Ovary (tissue), 7 donors: ENCODE measurements at regions not wholly inside any gene's neighbourhood (a gene's known extent, or its start where the extent isn't known, plus 50 kb on each side); places are given as distances from the start of the nearest gene placed in this dataset.

Source experiments
- DNase-seq, 5 donors: peaks; one replicate each; pipeline ENCODE4 v3.0.0-alpha.2; 2019 to 2020
- H3K27ac ChIP-seq, 2 donors: fragments of 200-600 bp; one replicate each; pipeline versions ENCODE4 v1.5.1 to v1.8.0; 2019 to 2022
- H3K27me3 ChIP-seq: fragments of 200-600 bp; one replicate; pipeline ENCODE4 v1.8.0; 2022
- H3K36me3 ChIP-seq: fragments of 200-600 bp; sonication (generic); one replicate; pipeline ENCODE4 v1.5.1; 2019
- H3K4me1 ChIP-seq: one replicate; pipeline ENCODE4 v1.8.1; 2013; ENCODE audit warnings: mild to moderate bottlenecking, moderate library complexity; ENCODE audit not compliant: insufficient read depth
- H3K4me3 ChIP-seq: fragments of 200-600 bp; sonication (generic); one replicate; pipeline ENCODE4 v1.5.1; 2017
- H3K9me3 ChIP-seq, 2 donors: fragments of 200-600 bp in 1 of 2; sonication (generic) in 1 of 2; one replicate each; pipeline versions ENCODE4 v1.5.1 to v1.8.1; 2013 to 2019; ENCODE audit warnings: mild to moderate bottlenecking in 1 of 2, moderate library complexity in 1 of 2
- CTCF ChIP-seq, 3 donors: fragments of 450-650 bp in 2 of 3; fragments of 200-600 bp in 1 of 3; IDR thresholded peaks; one replicate each; pipeline versions ENCODE4 v1.5.1 to v1.8.0; 2016 to 2022; ENCODE audit warnings: antibody characterized with exemption in 3 of 3, mild to moderate bottlenecking in 1 of 3
- EP300 ChIP-seq: sonication (generic); formaldehyde crosslinking; IDR thresholded peaks from one replicate; pipeline ENCODE4 v1.6.1; 2017; ENCODE audit warnings: antibody characterized with exemption
- POLR2A ChIP-seq: fragments of 450-650 bp; IDR thresholded peaks from one replicate; pipeline ENCODE4 v1.6.1; 2017; ENCODE audit warnings: antibody characterized with exemption, mild to moderate bottlenecking, moderate library complexity
- WGBS, 3 donors: extraction: QIAGEN DNeasy Blood & Tissue Kit in 1 of 3; methylation state at CpG; one replicate each; pipeline versions ENCODE4 v1.1.5 to v1.1.7; 2013 to 2017; 5-methylcytosine and 5-hydroxymethylcytosine counted together
- intact Hi-C, 4 donors: fragments of 100-400 bp; cut with DNase I; formaldehyde crosslinking; loops; one replicate each; pipeline versions ENCODE4 v1.11.0 to v1.15.1; 2022 to 2023
- donor health status: DM: no; HTN: no; CAD: no; lungs with moderate emphysema.
- donor health status: DM: no; HTN: no; CAD: no.
- donor health status: Bipolar disorder and iron deficiency.
- donor health status: DM: no; HTN: no; CAD: no.
- donor health status: DM: yes; HTN: yes; CAD: no.

GRCh38 chr16:51404386-51404785 lies 253.3 kb upstream of the SALL1 start:
- 84 to 92% (median 86%) methylated on average over 1 of the region's 1 CpG for WGBS, 3 donors
- intact Hi-C loops: no loop called here

GRCh38 chr16:51402785-51403184 lies 251.7 kb upstream of the SALL1 start:
- 2 to 15% (median 10%) methylated on average over 3 of the region's 3 CpGs for WGBS, 3 donors
- DNase-seq: peak in 1 of 5 donors; percentile 50
- no peaks in the 10 kb centered on the region for H3K36me3 ChIP-seq
- H3K27me3 ChIP-seq: no peaks in the 10 kb centered on the region
- no peak for TF ChIP-seq POLR2A
- TF ChIP-seq EP300: no peak
- TF ChIP-seq CTCF (IDR thresholded peaks at IDR 0.05): no peak
- H3K4me3 ChIP-seq: no peak overlapping the region
- H3K9me3 ChIP-seq: no peaks in the 10 kb centered on the region
- intact Hi-C loops: no loop called here
- H3K27ac ChIP-seq: no peak overlapping the region
- no peaks in the 10 kb centered on the region for H3K4me1 ChIP-seq

More at GRCh38 chr16:51404386-51404785, 253.3 kb upstream of the SALL1 start:
- H3K9me3 ChIP-seq: no peaks in the 10 kb centered on the region
- H3K27ac ChIP-seq: no peak overlapping the region
- no peaks in the 10 kb centered on the region for H3K4me1 ChIP-seq
- TF ChIP-seq EP300 (no peak), CTCF (IDR thresholded peaks at IDR 0.05) (no peak), POLR2A (no peak)
- no peak overlapping the region for H3K4me3 ChIP-seq
- DNase-seq: no peak
- no peaks in the 10 kb centered on the region for H3K36me3 ChIP-seq
- no peaks in the 10 kb centered on the region for H3K27me3 ChIP-seq

- DNase-seq: no peak
- no peaks in the 10 kb centered on the region for H3K36me3 ChIP-seq
- intact Hi-C loops: no loop called here
- 87 to 93% (median 92%) methylated on average over 1 of the region's 1 CpG for WGBS, 3 donors
- H3K9me3 ChIP-seq: no peaks in the 10 kb centered on the region
- no peak overlapping the region for H3K4me3 ChIP-seq
- TF ChIP-seq EP300 (no peak), POLR2A (no peak), CTCF (IDR thresholded peaks at IDR 0.05) (no peak)
- H3K4me1 ChIP-seq: no peaks in the 10 kb centered on the region
- no peak overlapping the region for H3K27ac ChIP-seq
- H3K27me3 ChIP-seq: no peaks in the 10 kb centered on the region
These were observed 251.2 kb upstream of the SALL1 start for GRCh38 chr16:51402298-51402697.

- intact Hi-C loops: no loop called here
- TF ChIP-seq EP300 (no peak), POLR2A (no peak), CTCF (IDR thresholded peaks at IDR 0.05) (no peak)
- Histone ChIP-seq H3K4me1 (no peaks in the 10 kb centered on the region), H3K36me3 (no peaks in the 10 kb centered on the region), H3K9me3 (no peaks in the 10 kb centered on the region), H3K27ac (no peak overlapping the region), H3K4me3 (no peak overlapping the region), H3K27me3 (no peaks in the 10 kb centered on the region)
- DNase-seq: no peak
- 91 to 97% (median 94%) methylated on average over 2 of the region's 2 CpGs for whole genome bisulfite sequencing, 3 donors
These were observed 250.6 kb upstream of the SALL1 start for GRCh38 chr16:51401673-51402072.
